HUES64 (cell line): ENCODE measurements at regions not wholly inside any gene's neighbourhood (a gene's known extent, or its start where the extent isn't known, plus 50 kb on each side); places are given as distances from the start of the nearest gene placed in this dataset.

ENCODE experiments used
- H3K27ac ChIP-seq: 2 replicates; pipeline ENCODE4 v1.7.0; 2013; ENCODE audit warnings: low read depth, low read length, inconsistent platforms
- H3K27me3 ChIP-seq: 2 replicates; pipeline ENCODE4 v1.6.1; 2013; ENCODE audit warnings: mild to moderate bottlenecking, low read length; ENCODE audit not compliant: insufficient read depth
- H3K36me3 ChIP-seq: 2 replicates; pipeline ENCODE4 v1.6.1; 2013; ENCODE audit warnings: mild to moderate bottlenecking, low read length; ENCODE audit not compliant: insufficient read depth
- H3K4me1 ChIP-seq: 2 replicates; pipeline ENCODE4 v1.6.1; 2013; ENCODE audit warnings: mild to moderate bottlenecking, low read length, moderate library complexity; ENCODE audit not compliant: insufficient read depth
- H3K4me3 ChIP-seq: 2 replicates; pipeline ENCODE4 v1.5.1; 2013; ENCODE audit warnings: mild to moderate bottlenecking, low read length, moderate library complexity
- H3K9ac ChIP-seq: 2 replicates; pipeline ENCODE4 v1.6.1; 2013; ENCODE audit warnings: mild to moderate bottlenecking, low read depth, low read length
- H3K9me3 ChIP-seq: 2 replicates; pipeline ENCODE4 v1.6.1; 2013; ENCODE audit warnings: low read depth, low read length; ENCODE audit not compliant: insufficient read depth
- WGBS: fragments of 150-250, 120-280 bp; methylation state at CpG from one replicate; pipeline ENCODE4 v1.1.7; 2013; ENCODE audit warnings: missing lambda C conversion rate; 5-methylcytosine and 5-hydroxymethylcytosine counted together

GRCh38 chr14:100471441-100472093 is 115.7 kb downstream of the BEGAIN start:
- peaks cover 4% of the 10 kb centered on the region for H3K4me1 ChIP-seq
- no peak overlapping the region for H3K9ac ChIP-seq
- H3K9me3 ChIP-seq = no peaks in the 10 kb centered on the region
- H3K27ac ChIP-seq = no peak overlapping the region
- no peaks in the 10 kb centered on the region for H3K27me3 ChIP-seq
- no peaks in the 10 kb centered on the region for H3K36me3 ChIP-seq
- WGBS = 85% methylated on average over 16 of the region's 16 CpGs
- H3K4me3 ChIP-seq = no peak overlapping the region

GRCh38 chr14:100472094-100472455 is 115.1 kb downstream of the BEGAIN start:
- Histone ChIP-seq H3K4me3 (no peak overlapping the region), H3K27me3 (no peaks in the 10 kb centered on the region), H3K9me3 (no peaks in the 10 kb centered on the region), H3K4me1 (no peaks in the 10 kb centered on the region; the same call in 1 of the 2 replicates), H3K9ac (no peak overlapping the region), H3K27ac (no peak overlapping the region), H3K36me3 (no peaks in the 10 kb centered on the region)
- WGBS = 83% methylated on average over 7 of the region's 7 CpGs

GRCh38 chr14:100472491-100472890 is 114.7 kb downstream of the BEGAIN start:
- Histone ChIP-seq H3K9me3 (no peaks in the 10 kb centered on the region), H3K36me3 (no peaks in the 10 kb centered on the region), H3K4me3 (no peak overlapping the region), H3K9ac (no peak overlapping the region), H3K27ac (no peak overlapping the region), H3K4me1 (no peaks in the 10 kb centered on the region; the same call in 1 of the 2 replicates), H3K27me3 (no peaks in the 10 kb centered on the region)
- WGBS = 96% methylated on average over 7 of the region's 7 CpGs

GRCh38 chr14:100473249-100473648 is 114.0 kb downstream of the BEGAIN start:
- no peaks in the 10 kb centered on the region; the same call in 1 of the 2 replicates for H3K4me1 ChIP-seq
- H3K9me3 ChIP-seq = no peaks in the 10 kb centered on the region
- no peaks in the 10 kb centered on the region for H3K27me3 ChIP-seq
- H3K27ac ChIP-seq = no peak overlapping the region
- WGBS = 87% methylated on average over 3 of the region's 3 CpGs
- H3K36me3 ChIP-seq = no peaks in the 10 kb centered on the region
- no peak overlapping the region for H3K9ac ChIP-seq
- no peak overlapping the region for H3K4me3 ChIP-seq

- no peaks in the 10 kb centered on the region for H3K27me3 ChIP-seq
- no peaks in the 10 kb centered on the region for H3K36me3 ChIP-seq
- no peaks in the 10 kb centered on the region for H3K9me3 ChIP-seq
- H3K9ac ChIP-seq = no peak overlapping the region
- 94% methylated on average over 8 of the region's 8 CpGs for WGBS
- no peaks in the 10 kb centered on the region; the same call in 1 of the 2 replicates for H3K4me1 ChIP-seq
- no peak overlapping the region for H3K27ac ChIP-seq
- no peak overlapping the region for H3K4me3 ChIP-seq
These were observed 113.0 kb downstream of the BEGAIN start for GRCh38 chr14:100474196-100474595.

- WGBS = 98% methylated on average over 7 of the region's 7 CpGs
- no peaks in the 10 kb centered on the region for H3K27me3 ChIP-seq
- H3K4me1 ChIP-seq = no peaks in the 10 kb centered on the region; the same call in 1 of the 2 replicates
- H3K4me3 ChIP-seq = no peak overlapping the region
- H3K27ac ChIP-seq = no peak overlapping the region
- H3K36me3 ChIP-seq = no peaks in the 10 kb centered on the region
- no peaks in the 10 kb centered on the region for H3K9me3 ChIP-seq
- no peak overlapping the region for H3K9ac ChIP-seq
These were observed 111.9 kb downstream of the BEGAIN start for GRCh38 chr14:100475268-100475667.

- no peaks in the 10 kb centered on the region for H3K36me3 ChIP-seq
- H3K4me1 ChIP-seq = no peaks in the 10 kb centered on the region; the same call in 1 of the 2 replicates
- H3K27ac ChIP-seq = no peak overlapping the region
- no peak overlapping the region for H3K4me3 ChIP-seq
- no peaks in the 10 kb centered on the region for H3K9me3 ChIP-seq
- 82% methylated on average over 14 of the region's 14 CpGs for WGBS
- H3K9ac ChIP-seq = no peak overlapping the region
- H3K27me3 ChIP-seq = no peaks in the 10 kb centered on the region
These were observed 111.0 kb downstream of the BEGAIN start for GRCh38 chr14:100476012-100476822.

- H3K4me3 ChIP-seq = no peak overlapping the region
- H3K4me1 ChIP-seq = no peaks in the 10 kb centered on the region
- no peaks in the 10 kb centered on the region for H3K9me3 ChIP-seq
- H3K9ac ChIP-seq = no peak overlapping the region
- 93% methylated on average over 4 of the region's 4 CpGs for WGBS
- no peaks in the 10 kb centered on the region for H3K36me3 ChIP-seq
- H3K27me3 ChIP-seq = no peaks in the 10 kb centered on the region
- no peak overlapping the region for H3K27ac ChIP-seq
These were observed 102.5 kb downstream of the BEGAIN start for GRCh38 chr14:100484531-100485267.

- no peaks in the 10 kb centered on the region for H3K36me3 ChIP-seq
- H3K4me1 ChIP-seq = no peaks in the 10 kb centered on the region
- H3K9me3 ChIP-seq = no peaks in the 10 kb centered on the region
- no peak overlapping the region for H3K9ac ChIP-seq
- H3K4me3 ChIP-seq = no peak overlapping the region
- H3K27me3 ChIP-seq = no peaks in the 10 kb centered on the region
- 57% methylated on average over 21 of the region's 21 CpGs for WGBS
- H3K27ac ChIP-seq = no peak overlapping the region
These were observed 101.0 kb downstream of the BEGAIN start for GRCh38 chr14:100486025-100486828.
